ENCODE measurements at regions not wholly inside any gene's neighbourhood (a gene's known extent, or its start where the extent isn't known, plus 50 kb on each side); places are given as distances from the start of the nearest gene placed in this dataset.
A peak's percentile ranks its signal among the peaks of the same experiment; 100 is the strongest.

DNA sequence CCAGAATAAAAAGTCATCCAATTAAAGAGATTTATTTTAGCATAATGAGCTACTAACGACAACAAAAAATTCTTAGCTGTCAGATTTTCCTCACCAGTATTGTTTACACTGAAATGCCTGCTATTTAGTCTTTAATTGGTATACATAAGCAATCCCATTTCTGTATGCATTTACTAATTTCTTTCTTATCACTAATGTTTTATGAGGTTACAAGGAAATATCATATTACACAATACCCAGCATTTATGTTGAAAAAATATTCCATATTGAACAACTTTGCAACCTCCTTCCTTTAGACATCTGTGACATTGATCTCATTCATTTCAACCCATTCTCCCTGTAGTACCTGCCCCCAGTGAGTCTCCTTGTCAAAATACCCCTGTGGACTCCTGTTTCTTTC is 135.4 kb downstream of the SLITRK6 start:
- DNase-seq, result no peak

GRCh38 chr13:85662186-85662585 is 137.0 kb downstream of the SLITRK6 start:
- no peak for DNase-seq

- no peak for DNase-seq
Measured at GRCh38 chr13:85661675-85662074, 137.5 kb downstream of the SLITRK6 start.

DNA sequence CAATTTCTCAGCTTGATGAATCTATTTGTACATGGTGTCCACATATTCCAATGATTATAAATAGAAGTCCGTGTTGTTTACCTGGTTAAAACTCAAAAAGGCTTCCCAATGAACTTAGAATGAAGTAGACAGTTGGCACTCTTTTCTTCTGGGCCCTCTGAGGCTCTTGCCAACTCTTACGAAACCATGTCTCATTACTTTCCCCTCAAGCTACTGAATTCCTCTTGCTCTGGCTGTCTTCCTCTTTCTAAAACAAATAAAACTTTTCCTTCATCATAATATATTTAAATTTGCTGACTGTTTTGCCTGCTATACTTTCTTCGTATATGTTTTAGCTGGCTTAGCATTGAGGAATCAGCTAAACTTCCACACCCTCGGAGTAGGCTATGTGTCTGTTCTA is 139.7 kb downstream of the SLITRK6 start:
- no peak for DNase-seq

DNA sequence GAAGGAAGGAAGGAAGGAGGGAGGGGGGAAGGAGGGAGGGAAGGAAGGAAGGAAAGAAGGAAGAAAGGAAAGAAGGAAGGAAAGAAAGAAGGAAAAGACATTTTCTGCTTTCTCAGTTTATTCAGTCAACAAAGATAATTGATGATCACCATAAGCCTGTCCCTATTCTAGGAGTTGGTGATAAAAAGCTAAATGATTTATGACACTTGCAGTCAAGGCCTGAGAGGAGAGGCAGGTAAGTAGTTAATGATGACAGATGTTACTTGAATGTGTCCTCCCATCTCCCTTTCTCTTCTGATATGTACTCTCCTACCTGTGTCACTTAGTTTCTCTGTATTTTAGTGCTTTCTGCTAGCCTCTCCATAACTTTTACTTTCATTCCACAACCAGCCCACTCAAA is 141.3 kb downstream of the SLITRK6 start:
- no peak for DNase-seq

DNA sequence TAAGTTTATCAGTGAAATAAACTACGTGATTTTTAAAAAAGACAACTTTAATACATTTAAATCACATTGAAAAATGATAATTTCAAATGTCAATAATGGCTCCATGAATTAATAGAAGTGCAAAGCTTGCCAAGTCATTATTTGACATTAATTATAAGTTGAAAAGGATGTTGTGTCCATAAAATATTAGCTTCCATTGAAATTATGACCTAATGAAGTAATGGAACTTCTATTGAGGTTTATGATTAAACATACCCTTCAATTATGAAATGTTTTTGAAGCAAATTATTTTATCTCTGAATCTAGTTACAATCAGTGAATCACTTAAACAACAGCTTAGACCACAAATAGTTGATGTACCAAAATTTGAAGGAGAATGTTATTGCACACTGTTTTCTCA is 144.2 kb downstream of the SLITRK6 start:
- no peak for DNase-seq

GRCh38 chr13:85654227-85654626 is 145.0 kb downstream of the SLITRK6 start:
- DNase-seq, result no peak

- DNase-seq, result no peak
Measured at GRCh38 chr13:85653681-85654080, 145.5 kb downstream of the SLITRK6 start.

GRCh38 chr13:85652491-85652890 is 146.7 kb downstream of the SLITRK6 start:
- DNase-seq, result no peak

DNA sequence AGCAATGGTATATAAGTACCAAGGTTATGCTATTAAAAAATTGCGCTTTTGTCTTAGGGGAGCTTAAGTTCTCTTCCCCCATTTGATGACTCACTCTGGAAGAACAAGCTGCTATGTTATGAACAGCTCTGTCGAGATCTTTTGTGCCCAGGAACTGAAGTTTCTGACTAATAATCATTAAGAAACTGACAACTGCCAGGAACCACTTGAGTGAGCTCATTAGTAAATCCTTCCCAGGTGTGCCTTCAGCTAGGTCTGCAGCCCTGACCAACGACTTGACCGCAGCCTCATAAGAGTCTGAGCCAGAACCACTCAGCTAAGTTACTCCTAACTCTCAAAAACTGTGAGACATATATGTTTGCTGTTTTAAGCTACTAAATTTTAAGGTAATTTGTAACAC is 147.8 kb downstream of the SLITRK6 start:
- DNase-seq, result no peak

DNA sequence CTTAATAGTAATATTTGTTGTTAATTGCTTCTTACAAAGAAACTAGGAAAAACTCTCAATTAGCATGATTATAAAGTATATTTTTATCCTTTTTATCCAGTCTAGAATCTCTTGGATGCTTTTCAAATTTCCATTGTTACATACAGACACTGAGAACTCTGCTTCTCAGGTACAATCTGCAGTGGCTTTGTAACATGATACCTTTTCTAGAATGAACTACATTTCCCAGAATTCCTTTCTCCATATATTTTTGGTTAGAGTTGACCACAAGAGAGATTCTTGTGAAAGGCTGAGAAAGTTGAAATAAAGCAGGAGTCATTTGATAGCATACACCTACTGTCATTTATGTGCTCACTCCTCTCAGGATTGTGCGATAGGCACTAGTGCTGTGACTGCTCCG is 148.6 kb downstream of the SLITRK6 start:
- DNase-seq, result no peak

DNA sequence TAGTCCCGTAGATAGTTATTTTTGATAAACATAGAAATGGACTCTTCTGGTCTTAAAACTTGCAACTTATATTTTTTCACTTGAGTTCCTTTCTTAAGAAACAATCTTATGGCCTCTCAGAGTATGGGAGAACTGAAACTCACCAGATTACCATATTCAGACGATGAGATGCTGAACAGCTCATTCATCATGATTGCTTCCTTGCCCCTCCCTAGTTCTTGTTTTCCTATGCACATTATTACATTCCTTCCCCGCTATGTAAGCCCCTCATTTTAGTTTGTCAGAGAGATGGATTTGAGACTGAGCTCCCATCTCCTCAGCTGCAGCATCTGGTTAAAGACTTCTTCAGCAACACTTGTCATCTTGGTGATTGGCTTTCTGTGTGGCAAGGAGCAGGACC is 158.5 kb downstream of the SLITRK6 start:
- DNase-seq, result peak; percentile 51

- no peak for DNase-seq
Measured at GRCh38 chr13:85638815-85639393, 160.3 kb downstream of the SLITRK6 start.

DNA sequence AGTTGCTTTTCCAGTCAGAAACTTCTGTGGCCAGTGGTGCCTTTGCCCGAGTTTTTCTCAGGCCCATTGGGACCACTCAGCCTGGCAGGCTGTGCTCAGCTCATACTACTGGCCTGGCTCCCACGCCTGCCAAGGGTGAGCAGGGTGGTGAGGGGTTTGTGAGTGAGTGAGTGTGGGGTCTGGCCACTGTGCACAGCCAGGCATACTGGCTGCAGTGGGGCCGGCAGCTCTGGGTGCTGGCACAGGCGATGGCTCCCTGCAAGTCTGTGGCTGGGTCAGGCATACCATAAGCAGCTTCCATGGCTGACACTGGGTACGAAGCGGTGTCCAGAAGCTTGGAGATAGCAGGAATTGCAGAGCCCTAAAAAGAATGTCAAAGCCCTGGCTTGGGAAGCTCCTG is 161.0 kb downstream of the SLITRK6 start:
- no peak for DNase-seq

DNA sequence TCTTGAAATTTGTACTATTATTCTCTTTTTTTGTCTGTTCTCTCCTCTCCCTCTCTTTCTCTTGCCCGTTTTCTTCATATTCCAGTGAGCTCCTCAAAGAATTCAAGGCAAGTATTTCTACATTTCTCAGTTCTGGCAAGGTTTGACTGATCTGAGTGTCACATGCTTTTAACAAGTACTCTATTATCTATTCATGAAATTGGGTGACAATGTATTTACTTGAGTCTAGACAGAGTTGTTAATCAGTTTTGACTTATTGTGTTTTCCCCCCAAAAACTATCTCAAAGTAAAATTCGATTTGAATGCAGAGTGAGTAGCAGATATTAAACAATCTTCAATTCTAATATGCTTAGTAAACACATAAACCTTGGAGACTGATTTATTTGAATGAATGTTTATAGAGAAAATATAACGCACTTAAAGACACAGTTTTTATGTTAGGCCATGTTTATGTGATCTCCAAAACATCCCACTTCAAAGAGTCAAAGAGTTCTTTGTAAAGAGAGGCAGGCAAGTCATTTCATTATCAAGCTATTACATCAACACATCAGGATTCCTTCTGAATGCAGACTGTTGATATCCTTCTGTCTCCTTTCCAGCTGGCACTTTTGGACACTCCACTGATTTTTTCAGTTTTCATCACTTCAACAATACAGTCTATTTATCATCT is 166.6 kb downstream of the SLITRK6 start:
- DNase-seq, result no peak

GRCh38 chr13:85631801-85632200 is 167.4 kb downstream of the SLITRK6 start:
- DNase-seq, result no peak

GRCh38 chr13:85626603-85627002 is 172.6 kb downstream of the SLITRK6 start:
- no peak for DNase-seq

GRCh38 chr13:85619321-85619720 is 179.9 kb downstream of the SLITRK6 start:
- no peak for DNase-seq

DNA sequence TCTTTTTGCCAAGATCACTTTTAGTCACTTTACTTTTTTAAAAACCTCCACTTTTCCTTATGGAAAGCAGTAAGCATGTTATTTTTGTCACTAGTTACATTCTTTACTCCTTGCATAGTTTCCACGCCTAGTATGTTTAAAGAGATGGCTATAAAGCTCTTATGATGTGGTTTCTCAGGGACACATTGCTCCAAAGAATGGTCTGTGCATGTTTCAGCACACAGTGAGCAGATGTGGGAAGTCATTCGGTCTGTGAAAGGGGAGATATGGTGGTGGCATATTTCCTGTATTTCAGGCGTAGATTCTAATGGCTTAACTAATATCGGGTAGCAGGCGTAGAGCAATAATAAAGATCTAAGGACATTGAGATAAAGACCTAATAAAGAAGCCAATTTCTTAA is 180.7 kb downstream of the SLITRK6 start:
- no peak for DNase-seq

DNA sequence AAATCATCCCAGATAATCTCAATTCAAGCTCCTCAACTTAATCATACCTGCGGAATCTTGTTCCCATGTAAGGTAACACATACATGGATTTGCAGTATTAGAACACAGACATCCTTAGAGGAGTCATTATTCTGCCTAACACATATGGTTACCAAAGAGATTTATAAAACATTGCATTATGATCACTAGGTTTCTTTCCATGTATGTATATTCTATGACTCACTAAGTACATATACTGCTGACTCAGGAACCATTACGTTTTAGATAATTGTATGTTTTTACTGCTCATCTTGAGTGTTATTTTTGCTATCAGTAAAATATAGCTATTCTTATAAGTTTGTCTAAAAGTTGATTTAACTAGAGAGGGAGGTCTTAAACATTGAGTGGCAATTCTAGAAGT is 182.9 kb downstream of the SLITRK6 start:
- DNase-seq, result peak; percentile 44

DNA sequence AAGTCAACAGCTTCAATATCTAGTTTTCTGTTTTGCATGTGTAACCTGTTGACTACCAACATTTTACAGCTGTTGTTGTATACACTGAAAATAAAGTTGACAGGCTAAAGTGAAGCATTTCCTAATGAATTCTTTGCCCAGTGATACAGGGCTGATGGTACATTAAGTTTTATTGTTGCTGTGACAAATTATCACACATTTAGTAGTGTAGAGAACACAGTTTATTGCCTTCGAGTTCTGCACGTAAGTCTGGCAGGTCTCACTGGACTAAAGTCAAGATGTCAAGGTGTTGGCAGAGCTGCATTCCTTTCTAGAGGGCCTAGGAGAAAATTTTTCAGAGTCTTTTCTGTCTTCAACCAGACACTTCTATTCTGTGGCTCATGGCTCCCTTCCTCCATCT is 184.2 kb downstream of the SLITRK6 start:
- DNase-seq, result no peak

GRCh38 chr13:85610024-85610423 is 189.2 kb downstream of the SLITRK6 start:
- DNase-seq, result no peak

DNA sequence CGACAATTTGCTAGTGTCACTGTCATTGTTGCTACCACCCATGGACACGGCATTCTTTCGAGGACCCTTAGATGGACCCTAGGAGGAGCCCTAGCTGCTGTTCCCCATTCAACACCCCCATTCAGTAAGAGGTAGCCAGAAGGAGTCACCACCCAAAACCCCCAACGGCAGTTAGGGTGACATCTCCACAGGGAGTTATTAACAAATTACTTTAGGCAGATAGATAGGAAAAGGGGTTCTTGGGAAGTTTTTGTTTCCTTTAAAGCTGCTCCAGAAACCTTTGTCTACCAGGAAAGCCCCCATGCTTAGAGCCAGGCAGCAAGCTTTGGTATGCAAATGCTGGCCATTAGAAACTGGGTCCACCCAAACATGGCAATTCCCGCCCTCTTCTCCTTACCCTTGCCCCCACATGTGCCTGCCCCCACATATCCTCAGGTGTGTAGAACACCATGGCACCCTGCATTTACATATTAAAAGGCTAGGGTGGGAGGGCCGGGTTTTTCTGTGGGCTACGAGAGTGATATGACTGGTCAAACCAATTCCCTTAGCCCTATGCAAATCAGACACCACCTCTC is 190.9 kb downstream of the SLITRK6 start:
- no peak for DNase-seq

GRCh38 chr13:85603735-85604134 is 195.5 kb downstream of the SLITRK6 start:
- DNase-seq, result no peak

GRCh38 chr13:85601526-85601925 is 197.7 kb downstream of the SLITRK6 start:
- no peak for DNase-seq

Measured in fibroblast of skin of back (primary cell).